Adrenal gland (tissue), 9 donors: ENCODE measurements at regions not wholly inside any gene's neighbourhood (a gene's known extent, or its start where the extent isn't known, plus 50 kb on each side); places are given as distances from the start of the nearest gene placed in this dataset.
A peak's percentile ranks its signal among the peaks of the same experiment; 100 is the strongest.

Source experiments
- DNase-seq, 7 donors: peaks; one replicate each; pipeline ENCODE4 v3.0.0-alpha.2; 2019 to 2020
- H3K27ac ChIP-seq, 5 donors: fragments of 200-600 bp; sonication (generic) in 4 of 5; 1 replicate in 3 of 5; 2 replicates in 2 of 5; pipeline versions ENCODE4 v1.5.1 to v1.8.0; 2016 to 2020; ENCODE audit warnings: mild to moderate bottlenecking in 1 of 5
- H3K27me3 ChIP-seq: fragments of 200-600 bp; 2 replicates; pipeline ENCODE4 v1.8.0; 2021
- H3K36me3 ChIP-seq, 2 donors: fragments of 200-600 bp; replicated peaks in 1 of 2; 1 replicate in 1 of 2; 2 replicates in 1 of 2; pipeline versions ENCODE4 v1.5.1 to v1.8.0; 2018 to 2022
- H3K4me1 ChIP-seq, 2 donors: fragments of 200-600 bp; replicated peaks in 1 of 2; 1 replicate in 1 of 2; 2 replicates in 1 of 2; pipeline versions ENCODE4 v1.5.1 to v1.8.0; 2018 to 2021
- H3K4me3 ChIP-seq, 4 donors: fragments of 200-600 bp; sonication (generic) in 3 of 4; one replicate each; pipeline ENCODE4 v1.5.1; 2016 to 2018
- H3K9me3 ChIP-seq, 3 donors: fragments of 200-600 bp; sonication (generic) in 1 of 3; replicated peaks in 1 of 3; 1 replicate in 2 of 3; 2 replicates in 1 of 3; pipeline versions ENCODE4 v1.5.1 to v1.8.0; 2016 to 2021
- CTCF ChIP-seq, 6 experiments: fragments of 450-650 bp in 4 of 6; fragments of 200-600 bp in 2 of 6; sonication (generic) in 1 of 6; IDR thresholded peaks; 1 replicate in 5 of 6; 2 replicates in 1 of 6; pipeline versions ENCODE4 v1.5.1 to v1.8.0; 2016 to 2021; ENCODE audit warnings: antibody characterized with exemption in 6 of 6, mild to moderate bottlenecking in 2 of 6, moderate library complexity in 1 of 6
- POLR2A ChIP-seq, 2 donors: fragments of 450-650 bp; IDR thresholded peaks; one replicate each; pipeline ENCODE4 v1.6.1; 2017; ENCODE audit warnings: antibody characterized with exemption in 2 of 2, mild to moderate bottlenecking in 2 of 2, moderate library complexity in 1 of 2
- WGBS, 4 donors: extraction: QIAGEN DNeasy Blood & Tissue Kit in 2 of 4; methylation state at CpG; one replicate each; pipeline versions ENCODE4 v1.1.5 to v1.1.7; 2013 to 2017; 5-methylcytosine and 5-hydroxymethylcytosine counted together
- intact Hi-C, 2 donors: fragments of 100-400 bp; cut with DNase I; formaldehyde crosslinking; loops; one replicate each; pipeline versions ENCODE4 v1.14.1 to v1.15.0; 2022 to 2023
- donor health status: healthy with polysubstance abuse.
- donor health status: Bipolar disorder and iron deficiency.
- donor health status: DM: yes; HTN: yes; CAD: no.
- donor health status: DM: no; HTN: no; CAD: no.
- donor health status: DM: no; HTN: no; CAD: no.

DNA sequence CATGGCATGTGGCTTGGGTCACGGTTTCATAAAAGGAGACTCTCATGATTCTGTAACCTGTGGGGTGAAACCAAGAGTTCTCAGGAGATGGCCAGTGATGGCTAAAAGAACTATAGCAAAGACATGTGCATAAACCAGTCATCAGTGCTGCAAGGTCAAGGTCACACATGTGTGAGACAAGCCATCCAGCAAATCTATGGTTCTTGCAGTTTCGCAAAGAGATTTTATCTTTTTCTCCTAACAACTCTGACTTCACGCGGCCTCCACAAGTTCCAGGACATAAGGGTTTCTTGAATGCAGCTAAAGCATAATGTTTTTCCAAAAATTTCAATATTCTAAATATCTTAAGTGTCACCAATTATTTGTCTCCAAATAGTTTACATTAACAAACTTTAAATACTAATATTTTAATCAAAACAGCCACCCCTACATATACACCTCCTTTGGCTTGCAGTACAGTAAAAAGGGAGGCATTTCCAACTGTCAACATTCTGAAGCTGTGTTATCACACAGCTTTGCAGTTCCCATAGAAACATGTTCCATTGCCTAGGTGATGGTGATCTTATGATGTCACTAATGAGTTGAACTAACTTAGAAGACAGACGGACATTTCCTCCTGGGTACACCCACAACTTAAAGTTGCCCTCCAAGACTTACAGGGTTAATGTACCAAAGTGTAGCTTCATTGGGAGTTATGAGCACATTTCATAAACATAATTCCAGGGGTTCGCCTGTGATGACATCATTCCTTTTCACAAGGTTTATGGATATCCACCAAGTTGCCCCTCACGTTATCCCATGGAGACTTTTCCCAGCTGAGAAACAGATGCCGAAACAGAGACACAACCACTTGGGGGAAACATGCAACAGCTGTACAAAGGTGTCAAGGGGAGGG lies 250.9 kb upstream of the PDE10A start:
- H3K27ac ChIP-seq: no peak overlapping the region
- H3K4me1 ChIP-seq: no peaks in the 10 kb centered on the region
- WGBS, 4 donors: 75 to 87% (median 82%) methylated on average over 8 of the region's 8 CpGs
- H3K36me3 ChIP-seq: no peaks in the 10 kb centered on the region
- DNase-seq: peak in 1 of 7 donors; percentile 13
- intact Hi-C loops: no loop called here
- TF ChIP-seq POLR2A (IDR thresholded peaks at IDR 0.05) (no peak), CTCF (IDR thresholded peaks at IDR 0.05) (no peak)
- H3K9me3 ChIP-seq: no peaks in the 10 kb centered on the region
- no peaks in the 10 kb centered on the region for H3K27me3 ChIP-seq
- H3K4me3 ChIP-seq: no peak overlapping the region

GRCh38 chr6:165910184-165910966 lies 247.3 kb upstream of the PDE10A start:
- Histone ChIP-seq H3K27ac (no peak overlapping the region), H3K27me3 (no peaks in the 10 kb centered on the region), H3K4me1 (no peaks in the 10 kb centered on the region), H3K36me3 (no peaks in the 10 kb centered on the region), H3K4me3 (no peak overlapping the region), H3K9me3 (no peaks in the 10 kb centered on the region)
- 69 to 84% (median 77%) methylated on average over 11 of the region's 11 CpGs for WGBS, 4 donors
- intact Hi-C loops: no loop called here
- DNase-seq: no peak
- TF ChIP-seq POLR2A (IDR thresholded peaks at IDR 0.05) (no peak), CTCF (IDR thresholded peaks at IDR 0.05) (no peak)

DNA sequence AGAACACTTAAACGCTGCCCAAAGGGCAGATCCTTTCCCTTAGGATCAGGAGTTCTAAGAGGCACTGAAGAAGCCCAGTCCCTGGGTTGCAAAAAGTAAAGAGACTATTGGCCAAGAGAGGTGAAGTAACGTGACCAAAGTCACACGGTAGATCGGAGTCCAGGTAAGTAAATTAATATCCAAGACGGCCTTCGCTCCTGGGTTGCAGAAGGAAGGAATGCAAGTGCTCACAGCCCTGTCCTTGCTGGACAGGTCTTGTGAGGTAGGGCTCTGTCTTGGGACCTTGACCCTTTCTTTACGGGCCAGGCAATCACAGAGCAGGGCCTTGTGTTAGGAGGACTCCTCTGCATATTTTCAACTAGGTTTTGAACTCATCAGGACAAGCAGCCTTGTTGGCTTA lies 243.7 kb upstream of the PDE10A start:
- Histone ChIP-seq H3K27me3 (no peaks in the 10 kb centered on the region), H3K9me3 (no peaks in the 10 kb centered on the region), H3K27ac (no peak overlapping the region), H3K36me3 (no peaks in the 10 kb centered on the region), H3K4me1 (no peaks in the 10 kb centered on the region), H3K4me3 (no peak overlapping the region)
- WGBS, 4 donors: 84 to 97% (median 92%) methylated on average over 7 of the region's 7 CpGs
- TF ChIP-seq CTCF (IDR thresholded peaks at IDR 0.05) (no peak), POLR2A (IDR thresholded peaks at IDR 0.05) (no peak)
- intact Hi-C loops: no loop called here
- no peak for DNase-seq

DNA sequence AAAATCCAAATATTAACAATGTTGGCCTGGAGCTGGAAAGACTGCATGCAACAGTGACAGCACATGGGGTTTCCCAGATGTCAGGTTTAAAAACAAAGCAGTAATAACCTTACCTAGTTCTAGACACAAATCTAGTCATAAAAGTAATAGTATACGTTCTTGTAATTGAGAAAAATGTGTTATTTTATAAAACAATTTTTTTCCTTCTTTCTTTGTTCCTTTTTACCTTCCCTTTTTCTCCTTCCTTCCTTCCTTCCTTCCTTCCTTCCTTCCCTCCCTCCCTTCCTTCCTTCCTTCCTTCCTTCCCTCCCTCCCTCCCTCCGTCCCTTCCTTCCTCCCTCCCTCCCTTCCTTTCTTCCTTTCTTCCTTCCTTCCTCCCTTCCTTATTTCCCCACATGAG lies 242.7 kb upstream of the PDE10A start:
- DNase-seq: no peak
- H3K4me1 ChIP-seq: no peaks in the 10 kb centered on the region
- H3K36me3 ChIP-seq: no peaks in the 10 kb centered on the region
- 84 to 96% (median 90%) methylated on average over 1 to 2 of the region's 2 CpGs for WGBS, 4 donors
- no peak overlapping the region for H3K27ac ChIP-seq
- H3K4me3 ChIP-seq: no peak overlapping the region
- intact Hi-C loops: no loop called here
- no peaks in the 10 kb centered on the region for H3K9me3 ChIP-seq
- no peak for TF ChIP-seq POLR2A (IDR thresholded peaks at IDR 0.05)
- TF ChIP-seq CTCF (IDR thresholded peaks at IDR 0.05): no peak
- H3K27me3 ChIP-seq: no peaks in the 10 kb centered on the region
